Mesenchymal stem cell (in vitro differentiated cells and primary cell): ENCODE measurements at regions not wholly inside any gene's neighbourhood (a gene's known extent, or its start where the extent isn't known, plus 50 kb on each side); places are given as distances from the start of the nearest gene placed in this dataset.

Experiments used
- DNase-seq: peaks from one replicate; pipeline ENCODE4 v3.0.0-alpha.2; 2013
- H2AFZ ChIP-seq: one replicate; pipeline ENCODE4 v1.6.1; 2013; ENCODE audit warnings: low read depth, mild to moderate bottlenecking, control low read depth, inconsistent platforms, low read length, moderate library complexity
- H2AK5ac ChIP-seq: 2 replicates; pipeline ENCODE4 v1.6.1; 2013; ENCODE audit warnings: low read length, moderate library complexity, mild to moderate bottlenecking, inconsistent platforms; ENCODE audit not compliant: severe bottlenecking
- H2BK120ac ChIP-seq: one replicate; pipeline ENCODE4 v1.6.1; 2013; ENCODE audit warnings: low read depth, mild to moderate bottlenecking, inconsistent platforms, low read length, moderate library complexity
- H2BK12ac ChIP-seq, 2 experiments: one replicate each; pipeline ENCODE4 v1.6.1; 2013; ENCODE audit warnings: inconsistent platforms in 2 of 2, low read length in 2 of 2, mild to moderate bottlenecking in 2 of 2, moderate library complexity in 2 of 2, control low read depth in 1 of 2
- H2BK15ac ChIP-seq: one replicate; pipeline ENCODE4 v1.6.1; 2013; ENCODE audit warnings: mild to moderate bottlenecking, low read depth, inconsistent platforms; ENCODE audit not compliant: poor library complexity, severe bottlenecking
- H2BK5ac ChIP-seq: 2 replicates; pipeline ENCODE4 v1.6.1; 2013; ENCODE audit warnings: low read depth, mild to moderate bottlenecking, low read length, control low read depth, inconsistent platforms; ENCODE audit not compliant: poor library complexity, severe bottlenecking
- H3K14ac ChIP-seq, 2 experiments: one replicate each; pipeline ENCODE4 v1.6.1; 2013; ENCODE audit warnings: inconsistent platforms in 2 of 2, low read length in 2 of 2, control low read depth in 1 of 2, mild to moderate bottlenecking in 1 of 2, moderate library complexity in 1 of 2
- H3K18ac ChIP-seq, 2 experiments: one replicate each; pipeline ENCODE4 v1.6.1; 2013; ENCODE audit warnings: inconsistent platforms in 2 of 2, low read length in 2 of 2, control low read depth in 1 of 2, low read depth in 1 of 2, mild to moderate bottlenecking in 1 of 2
- H3K23ac ChIP-seq, 2 experiments: one replicate each; pipeline ENCODE4 v1.6.1; 2013; ENCODE audit warnings: inconsistent platforms in 2 of 2, low read length in 2 of 2, mild to moderate bottlenecking in 2 of 2, moderate library complexity in 2 of 2, control low read depth in 1 of 2
- H3K27ac ChIP-seq: 2 replicates; pipeline ENCODE4 v1.5.1; 2013; ENCODE audit warnings: mild to moderate bottlenecking, moderate library complexity, low read length, control low read depth, inconsistent platforms; ENCODE audit not compliant: poor library complexity, severe bottlenecking
- H3K27me3 ChIP-seq, 2 experiments: 2 replicates each; pipeline versions ENCODE4 v1.6.1 to v1.7.0; 2013; ENCODE audit warnings: low read length in 2 of 2, mild to moderate bottlenecking in 2 of 2, moderate library complexity in 2 of 2, control low read depth in 1 of 2, inconsistent platforms in 1 of 2; ENCODE audit not compliant: control insufficient read depth in 1 of 2, insufficient read depth in 1 of 2
- H3K36me3 ChIP-seq, 2 experiments: 2 replicates each; pipeline versions ENCODE4 v1.6.1 to v1.7.0; 2013; ENCODE audit warnings: low read length in 2 of 2, control low read depth in 1 of 2, inconsistent platforms in 1 of 2, low read depth in 1 of 2, mild to moderate bottlenecking in 1 of 2; ENCODE audit not compliant: insufficient read depth in 2 of 2, control insufficient read depth in 1 of 2
- H3K4ac ChIP-seq, 2 experiments: one replicate each; pipeline ENCODE4 v1.6.1; 2013; ENCODE audit warnings: inconsistent platforms in 2 of 2, low read length in 2 of 2, mild to moderate bottlenecking in 2 of 2, moderate library complexity in 2 of 2, control low read depth in 1 of 2, low read depth in 1 of 2
- H3K4me1 ChIP-seq: 2 replicates; pipeline ENCODE4 v1.6.1; 2013; ENCODE audit warnings: low read depth, low read length, control low read depth; ENCODE audit not compliant: control insufficient read depth, insufficient read depth
- H3K4me2 ChIP-seq: 2 replicates; pipeline ENCODE4 v1.6.1; 2013; ENCODE audit warnings: low read length, mild to moderate bottlenecking, inconsistent platforms; ENCODE audit not compliant: poor library complexity, severe bottlenecking
- H3K4me3 ChIP-seq, 2 experiments: 2 replicates each; pipeline versions ENCODE4 v1.5.1 to v1.7.0; 2013; ENCODE audit warnings: low read length in 2 of 2, mild to moderate bottlenecking in 2 of 2, control low read depth in 1 of 2, low read depth in 1 of 2; ENCODE audit not compliant: insufficient read depth in 1 of 2
- H3K79me1 ChIP-seq: replicated peaks from 2 replicates; pipeline ENCODE4 v1.6.1; 2013; ENCODE audit warnings: mild to moderate bottlenecking, control low read depth, low read length, inconsistent platforms; ENCODE audit not compliant: poor library complexity, severe bottlenecking
- H3K9ac ChIP-seq: 2 replicates; pipeline ENCODE4 v1.7.0; 2013; ENCODE audit warnings: mild to moderate bottlenecking, low read length, moderate library complexity
- H3K9me3 ChIP-seq: 2 replicates; pipeline ENCODE4 v1.7.0; 2013; ENCODE audit warnings: mild to moderate bottlenecking, low read length; ENCODE audit not compliant: control insufficient read depth
- H4K8ac ChIP-seq: one replicate; pipeline ENCODE4 v1.6.1; 2013; ENCODE audit warnings: inconsistent platforms, mild to moderate bottlenecking, low read length, moderate library complexity
- H4K91ac ChIP-seq: one replicate; pipeline ENCODE4 v1.6.1; 2013; ENCODE audit warnings: mild to moderate bottlenecking, low read length, inconsistent platforms
- WGBS: methylation state at CpG from one replicate; pipeline ENCODE4 v1.1.7; 2013; ENCODE audit warnings: mixed read lengths; 5-methylcytosine and 5-hydroxymethylcytosine counted together

DNA sequence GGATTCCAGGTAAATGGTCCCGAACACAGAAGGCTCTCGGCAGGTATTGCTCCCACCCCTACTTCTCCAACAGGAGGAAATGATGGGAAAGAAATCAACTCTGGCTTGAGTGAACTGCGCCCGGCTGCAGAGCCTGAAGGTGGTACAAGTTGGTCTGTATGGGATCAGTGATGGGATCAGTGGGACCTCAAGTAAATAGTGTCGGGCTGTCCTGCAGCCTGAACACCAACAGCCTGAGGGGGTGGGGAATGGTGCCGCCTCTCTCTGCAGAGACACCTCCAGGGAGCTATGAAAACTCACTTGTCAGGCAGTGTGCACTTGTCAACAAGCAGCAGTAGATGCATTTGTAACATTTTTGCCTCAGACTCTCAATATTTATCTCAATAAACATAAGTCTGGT is 183.5 kb downstream of the MATN1 start:
- Histone ChIP-seq H2BK120ac (no peak overlapping the region), H2AFZ (no peak overlapping the region), H4K8ac (no peak overlapping the region), H3K9ac (no peak overlapping the region), H3K79me1 (no peaks in the 10 kb centered on the region), H3K9me3 (no peaks in the 10 kb centered on the region), H2AK5ac (no peak overlapping the region), H3K27ac (no peak overlapping the region), H2BK5ac (no peak overlapping the region), H2BK15ac (no peak overlapping the region), H3K23ac (no peak overlapping the region), H2BK12ac (no peak overlapping the region), H3K14ac (no peak overlapping the region), H4K91ac (no peak overlapping the region), H3K4me1 (peaks cover 2% of the 10 kb centered on the region), H3K4me3 (no peak overlapping the region), H3K18ac (no peak overlapping the region), H3K27me3 (peaks cover 3 to 4% of the 10 kb centered on the region in 2 experiments), H3K4ac (no peak overlapping the region), H3K4me2 (no peak overlapping the region), H3K36me3 (no peaks in the 10 kb centered on the region)
- 73% methylated on average over 4 of the region's 6 CpGs for WGBS
- DNase-seq: no peak

DNA sequence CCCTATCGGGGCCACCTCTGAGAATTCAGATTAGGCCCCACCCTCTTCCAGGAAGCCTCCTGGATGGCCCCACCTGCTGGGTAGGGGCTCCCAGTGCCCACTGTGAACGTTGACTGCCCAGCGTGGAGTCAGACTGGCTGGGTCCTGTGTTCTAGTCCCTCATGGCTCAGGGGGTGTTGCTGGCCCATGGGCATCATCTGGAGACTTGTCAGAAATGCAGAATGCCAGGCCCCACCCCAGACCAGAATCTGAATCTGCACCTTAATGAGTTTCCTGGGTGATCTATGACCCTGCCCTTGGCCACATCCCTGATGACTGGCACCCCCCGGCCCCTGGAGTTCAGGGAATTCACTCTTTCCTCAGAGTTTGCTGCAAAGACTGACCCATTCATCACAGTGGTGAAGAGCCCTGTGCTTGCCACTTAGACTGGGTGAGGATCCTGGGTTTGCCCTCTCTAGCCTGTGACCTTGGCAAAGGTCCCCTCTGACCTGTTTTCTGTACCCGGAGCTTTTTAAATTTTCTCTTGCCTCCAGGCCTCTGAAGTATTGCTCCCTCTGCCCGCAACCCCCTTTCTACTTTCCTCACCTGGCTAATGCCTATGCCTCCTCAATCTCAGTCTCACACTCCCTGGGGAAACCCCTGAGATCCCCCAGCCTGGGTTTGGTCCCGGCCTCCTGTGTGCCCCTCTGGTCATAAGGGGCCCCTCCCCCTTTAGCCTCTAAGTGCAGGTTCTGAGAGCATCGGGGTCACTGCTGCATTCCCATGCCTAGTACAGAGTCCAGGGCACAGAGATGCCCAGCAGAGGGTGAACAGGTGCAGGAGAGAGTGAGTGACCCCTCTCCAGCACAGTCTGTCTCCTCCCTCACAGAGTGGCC is 184.2 kb downstream of the MATN1 start:
- Histone ChIP-seq H3K4me3 (no peak overlapping the region), H3K4ac (no peak overlapping the region), H3K23ac (no peak overlapping the region), H3K4me1 (no peaks in the 10 kb centered on the region), H2AFZ (no peak overlapping the region), H2BK5ac (no peak overlapping the region), H3K36me3 (no peaks in the 10 kb centered on the region), H2BK120ac (no peak overlapping the region), H3K27ac (no peak overlapping the region), H3K4me2 (no peak overlapping the region), H4K8ac (no peak overlapping the region), H2BK15ac (no peak overlapping the region), H3K9ac (no peak overlapping the region), H4K91ac (no peak overlapping the region), H3K14ac (no peak overlapping the region), H3K27me3 (peaks cover 0 to 3% of the 10 kb centered on the region in 2 experiments), H2BK12ac (no peak overlapping the region), H3K9me3 (no peaks in the 10 kb centered on the region), H3K18ac (no peak overlapping the region), H2AK5ac (no peak overlapping the region), H3K79me1 (no peaks in the 10 kb centered on the region)
- WGBS: 76% methylated on average over 8 of the region's 8 CpGs
- no peak for DNase-seq

DNA sequence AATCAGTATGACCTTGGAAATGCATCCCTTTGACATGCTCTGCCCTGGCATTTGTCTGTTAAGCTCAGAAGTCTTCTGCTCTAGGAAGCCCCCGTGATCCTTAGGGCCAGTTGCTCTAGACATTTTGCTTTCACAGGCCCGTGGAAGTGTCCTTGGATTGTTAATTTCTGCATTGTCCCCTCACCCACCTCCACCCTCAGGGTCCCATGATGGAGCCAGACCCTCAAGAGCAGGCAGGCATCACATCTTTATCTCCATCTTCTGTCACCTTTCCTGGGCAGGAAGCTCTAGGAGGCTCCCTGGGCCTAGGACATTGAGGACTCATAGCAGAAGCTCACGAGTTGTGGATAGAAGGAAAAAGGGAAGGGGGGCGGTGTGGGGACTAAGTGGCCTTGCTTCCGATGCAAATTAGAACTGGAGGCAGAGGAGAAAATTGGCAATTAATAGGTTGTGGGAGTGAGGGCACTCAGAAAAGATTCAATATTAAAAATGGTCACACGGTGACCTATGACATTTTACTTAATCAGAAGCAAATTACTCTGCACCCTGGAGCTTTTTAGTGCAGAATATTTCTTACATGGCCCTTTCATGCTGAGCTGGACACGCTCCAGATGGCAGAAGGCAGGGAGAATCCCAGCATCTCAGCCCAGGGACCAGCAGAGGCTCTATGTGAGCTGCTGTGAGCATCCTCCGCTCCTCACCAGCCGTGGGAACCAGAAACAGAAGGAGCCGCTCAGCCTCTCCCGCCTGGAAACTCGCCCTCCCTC is 185.0 kb downstream of the MATN1 start:
- Histone ChIP-seq H2BK12ac (no peak overlapping the region), H3K18ac (no peak overlapping the region), H2BK15ac (no peak overlapping the region), H2BK5ac (no peak overlapping the region), H3K9me3 (no peaks in the 10 kb centered on the region), H3K4me2 (no peak overlapping the region), H3K27me3 (peaks cover 0 to 3% of the 10 kb centered on the region in 2 experiments), H3K14ac (no peak overlapping the region), H3K79me1 (no peaks in the 10 kb centered on the region), H2AFZ (no peak overlapping the region), H4K91ac (no peak overlapping the region), H3K4me1 (no peaks in the 10 kb centered on the region), H3K9ac (no peak overlapping the region), H3K4me3 (no peak overlapping the region), H2BK120ac (no peak overlapping the region), H3K27ac (no peak overlapping the region), H3K36me3 (no peaks in the 10 kb centered on the region), H4K8ac (no peak overlapping the region), H3K4ac (no peak overlapping the region), H3K23ac (no peak overlapping the region), H2AK5ac (no peak overlapping the region)
- DNase-seq: no peak
- 75% methylated on average over 12 of the region's 12 CpGs for WGBS

DNA sequence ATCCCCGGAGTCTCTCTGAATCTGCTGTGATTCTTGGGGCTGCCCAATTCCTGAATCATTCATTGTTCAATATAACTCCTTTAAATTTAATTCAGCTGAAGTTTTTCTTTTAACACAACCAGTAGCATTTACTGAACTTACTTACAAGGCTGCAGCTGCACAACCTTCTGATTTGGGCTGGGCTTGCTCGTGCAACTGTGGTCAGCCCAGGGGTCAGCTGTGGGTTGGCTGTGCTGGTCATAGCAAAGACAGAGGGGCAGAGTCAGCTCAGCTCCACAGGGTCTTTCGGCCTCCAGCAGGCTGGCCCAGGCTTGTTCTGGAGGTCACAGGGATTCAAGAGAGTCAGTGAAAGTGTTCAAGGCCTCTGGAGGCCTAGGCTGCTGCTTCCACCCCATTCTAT is 186.1 kb downstream of the MATN1 start:
- Histone ChIP-seq H2BK120ac (no peak overlapping the region), H3K18ac (no peak overlapping the region), H2BK12ac (no peak overlapping the region), H3K27me3 (peaks cover 0 to 3% of the 10 kb centered on the region in 2 experiments), H3K9ac (no peak overlapping the region), H2BK5ac (no peak overlapping the region), H4K8ac (no peak overlapping the region), H2AFZ (no peak overlapping the region), H3K36me3 (no peaks in the 10 kb centered on the region), H3K4me1 (no peaks in the 10 kb centered on the region), H3K79me1 (no peaks in the 10 kb centered on the region), H3K4ac (no peak overlapping the region), H3K23ac (no peak overlapping the region), H3K4me3 (no peak overlapping the region), H3K9me3 (peaks cover 7% of the 10 kb centered on the region), H3K14ac (no peak overlapping the region), H2AK5ac (no peak overlapping the region), H3K27ac (no peak overlapping the region), H4K91ac (no peak overlapping the region), H2BK15ac (no peak overlapping the region), H3K4me2 (no peak overlapping the region)
- no peak for DNase-seq
- WGBS: 54% methylated on average over 3 of the region's 3 CpGs
